ENCODE measurements at regions not wholly inside any gene's neighbourhood (a gene's known extent, or its start where the extent isn't known, plus 50 kb on each side); places are given as distances from the start of the nearest gene placed in this dataset.

DNA sequence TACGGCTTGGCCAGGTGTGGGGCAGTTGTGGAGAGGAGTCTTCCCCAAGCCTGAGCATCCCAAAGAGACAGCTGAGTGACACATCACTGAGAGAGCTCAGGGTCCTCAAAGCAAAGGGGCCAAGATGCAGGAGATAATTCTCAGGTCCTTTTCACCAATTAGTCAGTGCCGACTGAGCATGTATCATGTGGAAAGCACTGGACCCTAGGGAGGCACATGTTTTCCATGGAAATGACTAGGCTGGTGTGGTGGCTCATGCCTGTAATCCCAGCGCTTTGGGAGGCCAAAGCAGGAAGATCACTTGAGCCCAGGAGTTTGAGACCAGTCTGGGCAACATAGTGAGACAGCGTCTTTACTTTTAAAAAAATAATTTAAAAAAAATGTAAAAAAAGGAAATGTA is 67.3 kb upstream of the PRPS1 start:
- DNase-seq (ENCODE audit: low read depth): no peak

DNA sequence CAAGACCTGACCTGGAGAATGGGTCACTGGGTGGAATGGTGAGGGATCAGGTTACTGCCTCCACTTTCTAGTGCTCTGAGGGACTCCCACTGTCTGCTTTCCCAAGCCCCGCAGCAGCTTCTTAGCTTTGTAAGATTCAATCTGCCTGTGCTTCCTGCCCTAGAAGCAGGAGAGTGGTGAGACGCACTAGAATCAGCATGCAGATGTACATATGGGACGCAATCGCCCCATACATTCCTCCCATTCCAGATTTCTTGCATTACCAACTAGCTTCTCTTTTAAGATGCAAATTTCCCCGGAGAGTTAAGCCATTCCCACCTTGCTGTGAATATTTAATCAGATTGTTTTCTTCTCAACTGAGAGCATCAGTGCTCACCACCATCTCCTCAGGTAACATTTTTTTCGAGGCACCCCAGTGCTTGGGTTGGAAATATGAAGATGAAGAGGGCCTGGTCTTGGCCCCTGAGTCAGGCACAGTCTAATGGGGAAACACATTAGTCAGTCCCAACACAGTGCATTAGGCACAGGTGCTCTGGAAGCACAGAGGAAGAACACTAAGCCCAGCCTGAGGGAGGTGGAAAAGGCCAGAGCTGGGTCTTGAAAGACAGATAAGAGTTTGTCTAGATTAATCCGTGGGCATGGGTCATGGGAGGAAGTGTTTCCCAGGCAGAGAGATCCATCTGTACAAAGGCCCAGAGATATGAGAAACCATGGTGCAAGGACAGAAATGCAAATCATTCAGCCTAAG is 66.7 kb upstream of the PRPS1 start:
- no peak for DNase-seq (ENCODE audit: low read depth)

DNA sequence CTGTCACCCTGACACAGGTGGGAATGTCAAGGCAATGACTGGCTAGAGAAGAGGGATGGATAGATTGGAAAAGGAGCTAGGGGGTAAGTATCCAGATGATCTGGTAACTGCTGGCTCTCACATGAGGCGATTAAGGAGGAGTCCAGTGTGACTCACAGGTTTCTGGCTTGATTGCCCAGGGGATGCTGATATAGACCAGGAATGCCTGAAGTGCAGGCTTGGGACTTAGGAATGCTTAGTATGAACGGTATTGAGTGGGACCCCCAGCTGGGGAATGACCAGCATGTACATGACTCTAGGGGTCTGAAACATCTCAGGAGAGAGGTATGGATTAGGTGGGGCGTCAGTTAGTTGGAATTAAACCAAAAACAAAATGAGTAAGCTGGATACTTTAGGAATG is 65.8 kb upstream of the PRPS1 start:
- DNase-seq (ENCODE audit: low read depth): no peak

DNA sequence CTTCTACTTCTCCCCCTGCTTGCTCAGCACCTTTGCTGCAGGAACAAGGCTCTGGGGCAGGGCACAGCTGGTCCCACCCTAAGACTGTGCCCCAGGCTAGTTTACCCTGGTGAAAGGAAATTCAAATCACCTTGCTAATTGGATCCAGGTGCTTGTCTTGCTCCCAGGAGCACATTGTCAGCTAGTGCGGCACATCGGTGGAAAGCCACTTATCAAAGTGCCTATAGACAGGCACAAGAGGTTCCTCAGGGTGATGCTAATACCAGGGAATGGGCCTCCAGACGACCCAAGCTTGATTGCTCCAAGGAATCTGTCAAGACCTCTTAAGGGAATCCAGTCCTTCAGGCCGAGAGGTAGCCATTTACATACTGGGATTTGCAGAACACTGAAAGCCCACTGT is 64.5 kb upstream of the PRPS1 start:
- no peak for DNase-seq (ENCODE audit: low read depth)

DNA sequence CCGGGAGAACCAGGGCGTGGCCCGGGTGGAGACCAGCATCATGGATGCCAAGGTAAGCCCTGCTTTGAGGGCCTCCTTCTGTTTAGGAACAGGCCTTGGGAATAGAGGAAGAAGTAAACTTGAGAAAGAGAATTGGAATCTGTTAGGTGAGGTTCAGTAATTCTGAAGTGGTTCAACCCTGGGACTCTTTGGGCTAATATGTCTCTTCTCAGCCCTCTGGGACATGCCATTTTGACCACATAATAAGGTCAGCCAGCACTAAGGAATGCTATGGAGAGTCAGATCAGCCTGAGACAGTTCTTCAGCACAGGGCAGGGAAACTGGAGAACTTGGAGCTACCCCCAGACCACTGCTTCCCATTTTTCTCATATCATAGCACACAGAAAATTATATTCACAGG is 63.3 kb upstream of the PRPS1 start:
- no peak for DNase-seq (ENCODE audit: low read depth)

DNA sequence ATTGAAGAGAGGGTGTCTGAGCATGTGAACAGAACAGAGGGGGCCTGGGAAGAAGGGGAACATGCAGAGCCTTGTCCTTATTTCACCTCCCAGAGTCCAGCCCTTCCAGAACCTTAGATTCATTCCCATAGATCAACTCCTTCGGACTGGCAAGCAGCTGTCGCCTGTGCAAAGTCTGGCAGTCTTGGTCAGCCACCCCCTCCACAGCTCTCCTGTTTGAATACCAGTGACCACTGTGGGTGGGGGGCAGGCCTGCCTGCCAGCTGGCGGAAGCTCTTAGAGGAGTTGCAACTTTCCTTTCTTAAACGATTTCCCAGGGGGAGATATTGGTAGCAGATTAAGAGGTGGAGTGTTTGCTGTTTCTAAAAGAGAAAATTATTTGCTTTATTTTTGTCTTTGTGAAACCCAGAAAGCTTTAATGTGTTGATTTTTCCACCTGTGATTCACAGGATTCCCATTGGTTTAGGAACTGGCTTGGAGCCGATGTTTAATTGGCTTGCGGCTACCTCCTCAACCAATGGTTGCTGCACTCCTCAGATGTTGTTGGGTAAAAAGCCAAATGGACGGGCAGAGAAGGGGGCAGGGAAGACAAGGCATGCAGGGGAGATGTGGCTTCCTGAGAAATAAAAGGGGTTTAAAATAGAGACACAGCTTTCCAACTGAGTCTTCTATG is 62.2 kb upstream of the PRPS1 start:
- DNase-seq (ENCODE audit: low read depth): no peak

DNA sequence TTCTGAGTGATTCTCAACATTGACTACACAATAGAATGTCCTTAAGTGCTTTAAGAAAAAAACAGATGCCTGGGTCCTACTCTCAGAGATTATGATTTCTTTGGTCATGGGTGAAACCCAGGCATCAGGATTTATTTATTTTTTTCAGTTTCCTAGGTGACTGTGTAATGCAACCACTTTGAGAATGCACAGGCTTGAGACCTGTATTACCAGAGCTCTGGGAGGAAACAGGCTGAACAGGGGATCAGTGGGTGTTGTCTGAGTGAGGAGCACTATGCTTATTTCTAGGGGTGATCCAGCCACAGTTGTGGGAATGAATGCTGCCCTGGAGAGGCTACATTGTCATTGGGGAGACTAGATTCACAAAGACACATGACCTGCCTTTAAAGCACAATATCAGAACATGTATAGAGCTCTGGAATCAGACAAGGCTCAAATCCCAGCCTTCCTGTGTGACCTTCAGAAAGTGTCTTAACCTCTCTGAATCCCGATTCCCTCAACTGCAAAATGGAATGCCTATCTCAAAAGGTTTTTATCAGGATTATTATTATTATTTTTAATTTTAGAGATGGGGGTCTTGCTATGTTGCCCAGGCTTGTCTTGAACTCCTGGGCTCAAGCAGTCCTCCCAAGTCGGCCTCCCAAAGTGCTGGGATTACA is 61.6 kb upstream of the PRPS1 start:
- no peak for DNase-seq (ENCODE audit: low read depth)

DNA sequence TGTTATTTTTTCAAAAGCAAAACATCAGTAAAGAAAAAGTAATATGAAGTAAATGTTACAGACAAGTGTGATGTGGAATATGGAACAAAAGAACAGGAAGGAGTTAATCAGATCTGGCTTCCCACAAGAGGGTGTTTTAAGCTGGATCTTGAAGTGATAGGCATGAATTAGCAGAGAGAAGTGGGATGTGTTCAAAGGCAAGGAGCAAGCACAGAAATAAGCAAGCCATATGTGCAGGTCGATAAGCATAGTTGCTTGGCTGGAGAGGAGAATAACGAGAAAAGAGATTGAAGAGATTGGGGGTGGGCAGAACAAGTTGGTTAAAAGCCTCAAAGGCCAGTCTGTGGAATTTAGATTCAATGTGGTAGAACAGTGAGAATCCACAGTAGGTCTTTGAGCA is 60.9 kb upstream of the PRPS1 start:
- DNase-seq (ENCODE audit: low read depth): no peak

DNA sequence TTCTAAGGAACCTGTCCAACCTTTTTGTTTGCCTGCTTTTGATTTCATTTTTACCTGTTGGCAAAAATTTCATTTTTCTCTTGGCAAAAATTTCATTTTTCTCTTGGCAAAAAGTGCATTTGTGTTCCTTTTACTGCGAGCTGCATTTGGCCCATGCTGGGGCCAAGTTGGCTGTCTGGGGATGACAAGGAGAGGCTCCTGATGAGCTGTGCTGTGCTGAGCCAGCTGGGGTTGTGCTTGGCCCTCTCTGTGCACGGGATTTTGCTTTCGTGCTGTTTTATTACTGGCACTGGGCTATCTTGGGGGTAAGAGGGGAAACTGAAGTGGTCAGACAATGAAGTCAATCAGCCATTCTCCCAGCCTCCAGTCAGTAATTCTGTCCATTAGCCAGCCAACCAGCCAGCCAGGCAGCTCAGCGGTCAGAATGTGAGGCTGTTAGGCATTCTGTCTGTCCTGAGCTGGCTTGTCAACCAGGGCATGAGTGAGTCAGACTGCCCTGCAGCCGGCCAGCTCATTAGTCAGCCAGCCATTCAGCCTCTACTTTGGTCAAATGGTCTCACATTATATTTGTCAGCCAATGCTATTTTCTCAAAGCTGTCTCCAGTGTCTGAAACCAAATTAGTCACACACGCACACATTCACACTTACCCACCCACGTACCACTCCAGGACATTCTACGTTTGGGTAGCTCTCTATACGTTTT is 56.9 kb upstream of the PRPS1 start:
- no peak for DNase-seq (ENCODE audit: low read depth)

DNA sequence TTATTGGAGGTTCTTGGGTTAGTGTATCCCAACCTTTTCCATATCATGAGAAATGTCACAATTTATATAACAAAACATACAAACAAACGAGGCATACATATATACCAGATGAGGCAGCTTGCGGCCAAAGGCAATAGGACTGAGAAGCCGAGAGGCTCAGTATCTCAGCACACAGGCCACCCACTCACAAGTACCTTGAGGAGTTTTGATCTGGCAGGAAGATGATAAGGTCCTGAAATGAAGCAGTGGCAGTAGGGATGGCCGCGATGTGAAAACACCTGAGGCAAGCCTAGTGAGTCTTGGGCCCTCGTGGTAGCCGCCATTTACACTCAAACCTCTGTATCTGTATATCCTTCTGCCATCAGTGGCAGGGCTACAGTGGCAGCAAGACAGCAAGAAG is 55.3 kb upstream of the PRPS1 start:
- no peak for DNase-seq (ENCODE audit: low read depth)

DNA sequence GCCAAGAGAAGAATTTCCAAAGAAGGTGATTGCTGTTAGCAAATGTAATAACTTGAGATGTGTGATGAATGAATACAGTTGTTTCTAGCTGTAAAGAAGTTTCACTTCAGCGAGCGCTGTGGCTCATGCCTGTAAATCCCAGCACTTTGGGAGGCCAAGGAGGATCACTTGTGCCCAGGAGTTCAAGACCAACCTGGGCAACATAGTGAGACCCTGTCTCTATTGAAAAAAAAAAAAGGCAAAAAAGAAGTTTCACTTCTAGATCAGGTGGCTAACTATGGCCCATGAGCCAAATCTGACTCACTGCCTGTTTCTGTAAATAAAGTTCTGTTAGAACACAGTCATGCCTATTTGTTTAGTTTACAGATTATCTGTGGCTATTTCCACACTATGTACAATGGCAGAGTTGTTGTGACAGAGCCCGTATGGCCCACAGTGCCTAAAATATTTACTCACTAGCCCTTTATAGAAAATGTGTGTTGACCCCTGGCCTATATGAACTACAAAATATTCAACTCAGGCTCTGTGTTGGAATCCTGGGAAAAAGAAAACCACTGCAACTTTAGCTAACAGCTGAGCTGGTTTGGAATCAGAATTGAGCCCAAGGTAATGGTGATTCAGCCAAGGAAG is 54.1 kb upstream of the PRPS1 start:
- DNase-seq (ENCODE audit: low read depth): no peak

DNA sequence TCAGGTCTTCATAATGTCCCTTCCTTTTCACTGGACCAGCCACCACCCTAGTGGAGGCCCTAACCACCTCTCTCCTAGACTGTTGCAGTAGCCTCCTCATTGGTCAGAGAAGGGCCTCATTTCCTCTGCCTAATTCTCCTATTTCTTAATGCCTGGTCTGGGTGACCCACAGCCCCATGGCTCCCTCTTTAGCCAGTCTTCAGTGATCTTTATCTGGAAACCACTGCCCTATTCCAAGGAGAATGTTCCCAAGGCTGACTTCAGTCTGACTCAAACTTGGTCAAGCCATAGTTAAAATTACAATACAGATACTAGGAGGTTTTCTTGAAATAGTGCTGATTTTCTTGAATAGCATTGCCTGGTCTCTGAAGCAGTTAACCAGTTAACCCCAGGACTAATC is 53.6 kb upstream of the PRPS1 start:
- DNase-seq (ENCODE audit: low read depth): no peak

DNA sequence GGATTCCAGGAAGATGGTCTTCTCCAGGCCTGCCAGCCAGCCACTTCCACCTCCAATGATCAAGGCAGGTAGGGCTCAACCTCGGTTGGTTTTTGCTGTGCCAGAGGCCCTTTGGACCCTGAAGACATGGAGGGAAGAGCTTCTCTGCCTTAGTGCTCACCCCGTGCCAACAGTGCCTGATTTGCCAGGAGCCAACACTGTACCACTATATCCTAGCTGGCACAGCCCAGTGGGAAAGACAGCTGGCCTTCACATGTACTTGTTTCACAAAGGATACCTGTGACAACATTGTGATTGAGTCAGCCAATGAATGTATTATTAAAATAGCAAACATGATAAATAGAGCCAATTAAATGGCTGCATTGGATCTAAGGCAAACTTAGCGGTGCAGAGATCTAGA is 51.9 kb upstream of the PRPS1 start:
- DNase-seq (ENCODE audit: low read depth): no peak

DNA sequence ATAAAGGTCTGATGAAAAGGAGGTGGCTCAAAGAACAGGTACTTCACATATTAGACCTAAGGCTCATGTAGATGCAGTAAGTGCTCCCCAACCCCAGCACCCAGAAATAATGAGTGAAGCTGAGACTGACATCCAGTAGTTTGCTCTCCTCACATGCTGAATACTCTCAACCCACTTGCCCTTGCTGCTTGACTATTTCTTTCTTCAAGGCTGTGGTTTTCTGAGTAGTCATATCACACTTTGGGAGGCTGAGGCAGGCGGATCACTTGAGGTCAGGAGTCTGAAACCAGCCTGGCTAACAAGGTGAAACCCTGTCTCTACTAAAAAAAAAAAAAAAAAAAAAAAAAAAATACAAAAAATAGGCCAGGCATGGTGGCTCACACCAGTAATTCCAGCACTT is 51.5 kb upstream of the PRPS1 start:
- DNase-seq (ENCODE audit: low read depth): no peak

DNA sequence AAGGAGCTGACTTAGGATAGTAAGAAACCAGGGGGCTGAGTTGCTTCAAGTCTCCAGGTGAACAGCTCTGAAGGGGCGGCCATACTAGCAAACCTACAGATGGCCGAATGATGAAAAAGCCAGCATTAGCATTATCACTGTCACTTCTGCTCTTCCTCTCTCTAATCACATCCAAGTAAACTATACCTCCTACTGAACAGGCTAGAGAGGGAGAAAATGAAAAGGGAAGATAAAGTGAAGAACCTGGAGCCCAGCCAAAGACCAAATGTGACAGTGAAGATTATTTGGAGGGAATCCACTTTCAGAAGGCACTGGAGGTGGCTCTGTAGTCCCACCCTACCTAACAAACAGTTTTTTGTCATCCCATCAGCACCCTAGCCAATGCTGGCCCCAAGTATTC is 50.4 kb upstream of the PRPS1 start:
- DNase-seq (ENCODE audit: low read depth): no peak
